Stimulated activated CD4-positive, alpha-beta T cell treated with anti-CD3 and anti-CD28 coated beads, Interleukin-4, amount 100 ng/mL, for 24 hours (primary cell): ENCODE measurements at regions not wholly inside any gene's neighbourhood (a gene's known extent, or its start where the extent isn't known, plus 50 kb on each side); places are given as distances from the start of the nearest gene placed in this dataset.

Experiments
- DNase-seq: peaks from one replicate; pipeline ENCODE4 v3.0.0-alpha.2; 2020

GRCh38 chr2:71830497-71831192 is 317.0 kb downstream of the CYP26B1 start:
- no peak for DNase-seq

DNA sequence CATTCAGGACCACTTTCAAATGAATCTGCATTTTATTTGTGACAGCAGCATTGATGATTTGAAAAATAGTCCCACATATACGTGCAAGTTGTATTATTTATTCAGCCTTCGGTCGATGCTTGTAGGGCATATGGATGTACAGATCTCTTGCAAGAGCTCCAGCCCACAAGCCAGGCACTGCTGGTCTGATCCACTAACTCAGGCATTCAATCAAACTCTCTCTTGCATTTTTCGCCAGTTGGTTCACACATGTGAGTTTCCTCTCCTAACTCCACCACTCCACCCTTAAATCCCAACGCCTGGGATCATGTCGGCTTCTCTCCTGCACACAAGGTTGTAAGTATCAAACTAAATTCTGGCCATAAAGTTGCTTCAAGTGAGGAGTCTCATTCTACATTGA is 318.7 kb downstream of the CYP26B1 start:
- DNase-seq: no peak

DNA sequence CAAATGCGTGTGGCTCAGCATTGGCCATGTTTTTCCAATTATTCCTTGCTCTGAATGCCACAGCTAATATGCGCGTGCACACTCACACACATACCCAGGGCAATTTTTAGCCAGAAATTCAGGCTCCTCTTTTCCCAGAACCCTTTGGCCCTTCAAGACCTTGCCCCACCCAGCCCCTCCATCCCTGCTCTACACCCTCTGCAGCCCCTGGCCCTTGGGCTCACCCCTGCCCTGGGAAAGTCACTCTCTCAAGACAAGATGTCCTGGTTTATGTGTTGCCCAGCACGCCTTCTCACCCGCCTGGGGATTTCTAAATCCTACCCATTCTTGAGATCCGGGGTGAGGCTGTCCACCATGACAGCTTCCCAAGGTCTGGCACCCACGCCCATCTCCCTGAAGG is 319.7 kb downstream of the CYP26B1 start:
- DNase-seq: no peak

GRCh38 chr2:71827524-71827901 is 320.1 kb downstream of the CYP26B1 start:
- DNase-seq: no peak

DNA sequence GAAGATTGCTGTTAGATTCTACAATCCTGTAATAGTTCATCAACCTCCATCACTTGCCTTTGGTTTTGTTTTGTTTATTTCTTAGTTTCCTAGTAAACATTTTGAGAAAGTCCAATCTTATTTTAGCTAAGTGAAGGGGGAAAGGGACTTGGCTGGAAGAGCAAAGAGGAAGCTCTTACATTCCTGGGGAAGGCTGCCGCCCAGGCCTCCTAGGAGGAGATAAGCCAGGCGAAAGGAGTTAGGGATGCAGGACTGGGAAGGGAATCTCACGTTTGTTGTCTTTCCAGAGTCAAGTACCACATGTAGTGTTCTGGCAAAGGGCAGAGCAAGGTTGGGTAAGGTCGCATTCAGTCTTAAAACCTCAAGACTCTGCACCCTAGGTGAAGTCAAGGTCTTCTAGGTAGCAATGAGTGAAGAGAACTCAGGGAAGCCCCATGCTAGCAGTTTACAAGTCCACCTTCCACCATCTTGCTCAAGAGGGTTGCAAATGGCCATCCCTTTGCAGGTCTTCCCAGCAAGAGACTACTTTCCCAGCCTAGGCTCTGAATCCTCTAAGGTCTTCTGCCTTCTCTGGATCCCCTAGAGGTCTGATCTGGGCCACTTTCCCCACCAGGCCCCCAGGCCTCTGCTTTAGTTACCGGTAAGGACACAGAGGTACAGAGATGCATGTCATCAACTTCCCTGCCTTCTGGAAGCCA is 320.7 kb downstream of the CYP26B1 start:
- DNase-seq: no peak

GRCh38 chr2:71826299-71826698 is 321.4 kb downstream of the CYP26B1 start:
- no peak for DNase-seq

DNA sequence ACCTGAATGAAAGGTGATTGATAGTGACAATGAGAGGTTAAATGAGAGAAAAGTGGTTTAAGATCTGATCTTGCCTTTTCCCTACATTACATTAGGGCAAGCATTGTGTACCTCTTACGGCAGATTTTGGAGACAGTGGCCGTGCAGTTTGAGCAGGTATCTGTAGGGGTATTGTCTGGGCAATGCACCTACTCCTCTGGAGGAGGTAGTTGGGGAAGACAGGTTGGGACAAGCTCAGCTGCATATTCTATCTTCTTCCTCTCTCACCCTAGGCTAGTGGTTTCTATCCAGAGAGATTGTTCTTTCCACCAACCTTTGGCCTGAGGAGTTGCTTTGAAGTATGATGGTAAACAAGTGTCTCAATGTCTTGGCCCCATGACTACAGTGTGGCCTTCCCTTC is 323.2 kb downstream of the CYP26B1 start:
- no peak for DNase-seq

GRCh38 chr2:71823526-71823925 is 324.1 kb downstream of the CYP26B1 start:
- no peak for DNase-seq

GRCh38 chr2:71822463-71822862 is 325.2 kb downstream of the CYP26B1 start:
- DNase-seq: no peak

- DNase-seq: no peak
These were observed 325.8 kb downstream of the CYP26B1 start for GRCh38 chr2:71821856-71822255.

- DNase-seq: no peak
These were observed 330.8 kb downstream of the CYP26B1 start for GRCh38 chr2:71816815-71817214.

GRCh38 chr2:71815701-71816474 is 331.8 kb downstream of the CYP26B1 start:
- no peak for DNase-seq

- no peak for DNase-seq
These were observed 332.8 kb downstream of the CYP26B1 start for GRCh38 chr2:71814885-71815284.

DNA sequence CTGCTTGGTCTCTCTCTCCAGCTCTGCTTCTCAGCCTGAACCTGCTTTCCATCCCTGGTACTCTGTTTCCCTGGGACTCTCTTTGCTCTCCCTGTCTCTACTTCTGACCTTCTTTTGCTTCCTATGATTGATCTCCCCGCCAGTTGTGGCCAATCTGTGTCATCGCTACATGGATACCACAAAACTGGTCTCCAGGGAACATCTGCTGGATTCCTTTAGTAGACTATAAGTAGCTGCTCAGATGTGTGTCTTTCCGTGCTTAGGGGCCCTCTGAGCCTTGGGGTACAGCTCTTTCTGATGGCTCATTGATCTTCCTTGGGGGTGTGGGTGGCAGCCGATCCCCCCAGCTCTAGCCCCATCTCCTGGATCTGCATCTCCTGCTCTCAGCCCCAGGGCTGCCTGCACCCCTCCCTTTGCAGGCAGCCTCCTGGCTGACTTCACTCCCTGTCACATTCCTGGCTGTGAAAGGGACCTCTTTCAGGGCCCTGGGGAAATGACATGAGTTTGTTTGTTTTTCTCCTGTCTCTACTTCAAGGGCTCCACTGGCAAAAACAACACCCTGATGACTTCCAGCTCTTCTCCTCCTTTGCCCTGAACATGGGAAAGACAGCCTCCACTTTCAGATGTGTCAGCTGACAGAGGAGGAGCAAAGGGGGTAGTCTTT is 333.7 kb downstream of the CYP26B1 start:
- no peak for DNase-seq

GRCh38 chr2:71813315-71813714 is 334.3 kb downstream of the CYP26B1 start:
- DNase-seq: no peak

GRCh38 chr2:71812736-71813135 is 334.9 kb downstream of the CYP26B1 start:
- DNase-seq: no peak

GRCh38 chr2:71811726-71812125 is 335.9 kb downstream of the CYP26B1 start:
- DNase-seq: no peak

DNA sequence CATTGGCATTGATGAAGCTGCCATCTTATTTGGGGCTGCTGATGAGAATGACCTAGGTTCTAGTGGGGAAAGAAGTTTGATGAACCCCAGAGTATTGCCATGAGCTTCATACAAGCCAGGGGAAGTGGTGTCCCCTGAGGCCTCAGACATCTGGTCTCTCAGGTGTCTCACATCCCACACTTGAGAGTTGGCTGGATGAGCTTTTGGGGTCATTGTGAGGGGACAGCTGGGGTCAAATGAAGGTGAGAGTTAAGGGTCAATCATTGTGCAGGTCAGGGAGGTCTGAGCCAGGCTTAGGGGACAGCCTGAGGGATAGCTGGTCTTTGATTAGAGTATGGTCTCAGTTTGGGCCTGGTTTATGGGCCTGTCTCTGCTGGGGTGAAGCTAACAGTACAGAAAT is 336.5 kb downstream of the CYP26B1 start:
- DNase-seq: no peak

- DNase-seq: no peak
These were observed 339.8 kb downstream of the CYP26B1 start for GRCh38 chr2:71807581-71808451.

GRCh38 chr2:71806432-71806831 is 341.2 kb downstream of the CYP26B1 start:
- no peak for DNase-seq

DNA sequence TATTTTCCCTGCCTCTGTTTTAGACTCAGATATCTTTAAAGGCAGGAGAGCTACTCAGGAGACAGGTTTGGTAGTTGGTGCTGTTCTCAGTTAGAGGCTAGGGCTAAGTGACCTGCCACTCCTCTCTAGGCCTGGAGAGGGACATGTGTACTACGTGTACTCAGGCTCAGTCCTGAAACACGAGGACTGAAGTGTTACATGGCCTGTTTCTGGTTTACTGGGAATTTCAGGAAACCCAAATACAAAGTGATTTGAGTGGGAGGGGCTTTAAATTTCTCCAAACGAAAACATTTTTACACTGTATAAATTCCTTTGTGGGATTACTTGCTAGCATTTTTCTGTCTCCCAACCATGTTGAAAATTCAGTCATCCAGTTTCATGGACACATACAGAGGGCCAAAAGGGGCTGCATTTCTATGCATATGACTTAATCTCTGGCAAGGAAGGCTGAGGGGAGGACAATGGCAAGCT is 343.3 kb downstream of the CYP26B1 start:
- DNase-seq: no peak

DNA sequence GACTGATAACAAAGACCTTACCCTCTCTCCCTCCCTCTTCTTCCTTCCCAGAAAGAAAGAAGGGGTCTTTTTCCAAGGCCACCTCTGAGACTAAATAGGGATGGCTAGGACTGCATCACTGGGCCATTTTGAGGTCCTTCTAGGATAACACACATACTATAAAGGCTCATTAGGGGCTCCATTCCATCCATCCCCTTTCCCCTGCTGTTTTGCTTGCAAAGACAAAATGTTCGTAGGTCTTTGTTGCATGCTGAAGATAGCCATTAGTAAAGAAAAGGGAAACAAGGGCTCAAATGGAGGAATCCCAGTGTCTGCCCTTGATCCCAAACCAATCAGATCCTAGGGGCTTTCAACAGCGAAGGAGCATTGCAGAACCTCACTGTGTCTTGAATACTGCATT is 344.3 kb downstream of the CYP26B1 start:
- no peak for DNase-seq
